Right atrium auricular region (tissue), 2 donors: ENCODE measurements at regions not wholly inside any gene's neighbourhood (a gene's known extent, or its start where the extent isn't known, plus 50 kb on each side); places are given as distances from the start of the nearest gene placed in this dataset.

Experiments used
- DNase-seq: peaks from one replicate; pipeline ENCODE4 v3.0.0-alpha.2; 2019; ENCODE audit warnings: low spot score
- H3K27ac ChIP-seq, 2 donors: fragments of 200-600 bp; sonication (generic); 1 replicate in 1 of 2; 2 replicates in 1 of 2; pipeline ENCODE4 v1.5.1; 2016 to 2019
- H3K27me3 ChIP-seq, 2 donors: fragments of 200-600 bp; sonication (generic); one replicate each; pipeline versions ENCODE4 v1.5.1 to v1.6.0; 2017 to 2019
- H3K36me3 ChIP-seq: fragments of 200-600 bp; sonication (generic); one replicate; pipeline ENCODE4 v1.5.1; 2016
- H3K4me1 ChIP-seq, 2 donors: fragments of 200-600 bp; sonication (generic); one replicate each; pipeline versions ENCODE4 v1.5.1 to v1.6.0; 2017 to 2019
- H3K4me3 ChIP-seq, 2 donors: fragments of 200-600 bp; sonication (generic); 1 replicate in 1 of 2; 2 replicates in 1 of 2; pipeline ENCODE4 v1.5.1; 2017 to 2019; ENCODE audit warnings: mild to moderate bottlenecking in 1 of 2, moderate library complexity in 1 of 2
- H3K9me3 ChIP-seq, 2 donors: fragments of 200-600 bp; sonication (generic); one replicate each; pipeline ENCODE4 v1.5.1; 2019
- TF ChIP-seq, protein P1 (sequence below), 2 donors: fragments of 200-600 bp; sonication (generic); IDR thresholded peaks; one replicate each; pipeline ENCODE4 v1.5.1; 2019; ENCODE audit warnings: antibody characterized with exemption in 2 of 2

DNA sequence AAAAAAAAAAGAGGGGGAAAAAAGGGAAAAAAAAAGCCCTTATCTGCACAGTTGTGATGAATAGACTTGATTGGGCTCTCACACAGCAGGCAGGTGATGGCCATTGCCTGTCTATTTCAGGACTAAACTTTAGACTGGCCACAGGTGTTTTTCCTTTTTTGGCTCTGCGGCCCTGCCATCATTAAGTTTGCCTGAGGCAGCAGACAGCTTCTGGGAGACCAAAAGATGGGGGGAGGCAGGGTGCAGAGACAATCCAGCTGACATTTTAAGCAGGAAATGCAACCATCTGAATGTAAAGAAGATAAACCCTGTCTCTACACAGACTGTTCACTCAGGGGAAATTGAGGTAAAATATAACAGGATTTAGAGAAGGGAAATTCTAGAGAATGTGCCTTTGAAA is 295.0 kb upstream of the KCNH8 start:
- TF ChIP-seq, protein P1, sequence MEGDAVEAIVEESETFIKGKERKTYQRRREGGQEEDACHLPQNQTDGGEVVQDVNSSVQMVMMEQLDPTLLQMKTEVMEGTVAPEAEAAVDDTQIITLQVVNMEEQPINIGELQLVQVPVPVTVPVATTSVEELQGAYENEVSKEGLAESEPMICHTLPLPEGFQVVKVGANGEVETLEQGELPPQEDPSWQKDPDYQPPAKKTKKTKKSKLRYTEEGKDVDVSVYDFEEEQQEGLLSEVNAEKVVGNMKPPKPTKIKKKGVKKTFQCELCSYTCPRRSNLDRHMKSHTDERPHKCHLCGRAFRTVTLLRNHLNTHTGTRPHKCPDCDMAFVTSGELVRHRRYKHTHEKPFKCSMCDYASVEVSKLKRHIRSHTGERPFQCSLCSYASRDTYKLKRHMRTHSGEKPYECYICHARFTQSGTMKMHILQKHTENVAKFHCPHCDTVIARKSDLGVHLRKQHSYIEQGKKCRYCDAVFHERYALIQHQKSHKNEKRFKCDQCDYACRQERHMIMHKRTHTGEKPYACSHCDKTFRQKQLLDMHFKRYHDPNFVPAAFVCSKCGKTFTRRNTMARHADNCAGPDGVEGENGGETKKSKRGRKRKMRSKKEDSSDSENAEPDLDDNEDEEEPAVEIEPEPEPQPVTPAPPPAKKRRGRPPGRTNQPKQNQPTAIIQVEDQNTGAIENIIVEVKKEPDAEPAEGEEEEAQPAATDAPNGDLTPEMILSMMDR (IDR thresholded peaks at IDR 0.05) = no peak
- no peak for DNase-seq
- Histone ChIP-seq H3K4me3 (no peak overlapping the region), H3K36me3 (no peaks in the 10 kb centered on the region), H3K9me3 (no peaks in the 10 kb centered on the region), H3K27ac (no peak overlapping the region), H3K4me1 (no peaks in the 10 kb centered on the region), H3K27me3 (no peaks in the 10 kb centered on the region)

DNA sequence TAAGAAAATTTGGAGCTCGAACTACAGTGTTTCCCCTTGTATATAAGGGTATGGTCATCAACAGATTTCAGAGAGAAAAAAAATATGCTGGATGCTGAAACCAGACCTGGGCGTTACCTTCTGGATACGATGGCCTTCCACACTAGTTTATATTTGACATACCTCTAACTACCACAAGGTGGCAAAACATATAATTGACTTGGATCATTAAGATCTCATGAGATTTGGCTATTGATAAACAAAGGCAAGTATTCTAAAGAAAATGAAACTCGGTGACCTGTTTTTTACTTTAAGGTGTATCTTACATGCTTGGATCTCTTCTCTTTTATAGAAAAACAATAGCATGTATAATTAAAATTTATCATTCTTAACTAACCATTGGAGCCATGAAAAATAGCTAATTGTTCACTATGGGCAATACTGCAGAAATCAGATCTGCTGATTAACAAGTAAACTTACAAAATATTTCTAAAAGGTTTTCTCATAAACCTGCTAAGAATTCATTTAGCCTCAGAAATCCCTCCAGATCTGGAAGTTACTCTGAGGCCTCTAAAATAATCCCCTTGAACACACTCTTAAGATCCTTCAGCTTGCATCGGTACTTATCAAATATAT is 300.6 kb upstream of the KCNH8 start:
- no peaks in the 10 kb centered on the region for H3K27me3 ChIP-seq
- DNase-seq = no peak
- TF ChIP-seq, protein P1 (IDR thresholded peaks at IDR 0.05) = peak in 1 of 2 donors; percentile 50
- H3K27ac ChIP-seq = no peak overlapping the region
- no peak overlapping the region for H3K4me3 ChIP-seq
- H3K36me3 ChIP-seq = no peaks in the 10 kb centered on the region
- H3K4me1 ChIP-seq = no peaks in the 10 kb centered on the region
- H3K9me3 ChIP-seq = no peaks in the 10 kb centered on the region

DNA sequence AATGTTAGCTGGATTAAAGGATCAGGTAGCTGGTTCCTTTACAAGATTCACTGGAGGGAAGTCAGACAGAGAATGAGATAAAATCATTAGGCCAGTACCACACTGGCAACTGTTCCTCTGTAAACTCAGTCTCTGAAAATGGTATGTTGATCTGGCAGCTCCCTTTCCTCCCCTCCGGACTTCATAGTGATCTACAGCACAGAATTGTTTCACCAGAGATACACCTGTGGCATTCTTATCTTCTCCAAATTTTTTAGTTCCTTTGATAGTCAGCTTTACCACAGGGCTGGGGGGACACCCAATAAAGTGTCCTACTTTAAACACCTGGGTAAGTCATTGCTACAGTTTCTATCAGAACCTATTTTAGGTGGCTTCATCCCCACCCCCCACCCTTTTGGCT is 304.3 kb upstream of the KCNH8 start:
- no peak for DNase-seq
- Histone ChIP-seq H3K9me3 (no peaks in the 10 kb centered on the region), H3K36me3 (no peaks in the 10 kb centered on the region), H3K27me3 (no peaks in the 10 kb centered on the region), H3K27ac (no peak overlapping the region), H3K4me1 (no peaks in the 10 kb centered on the region), H3K4me3 (no peak overlapping the region)
- TF ChIP-seq, protein P1 (IDR thresholded peaks at IDR 0.05) = no peak

DNA sequence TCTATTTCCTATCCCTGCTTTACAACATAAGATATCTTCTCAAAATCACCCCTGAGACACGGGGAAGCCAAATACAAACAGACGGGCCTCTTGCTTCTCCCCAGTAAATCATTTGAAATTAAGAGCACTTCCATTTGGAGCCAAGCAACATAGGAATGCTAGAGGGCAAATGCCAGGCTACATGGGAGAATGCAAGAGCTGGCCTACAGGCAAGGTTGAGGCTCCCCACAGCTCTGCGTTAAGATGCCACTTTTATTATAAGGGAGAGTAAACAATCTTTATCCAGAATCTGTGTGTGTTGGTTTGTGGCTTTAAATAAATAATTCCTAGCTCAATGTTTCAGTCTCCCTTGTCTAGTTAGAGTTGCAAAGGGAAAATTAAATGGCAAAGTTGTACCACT is 305.1 kb upstream of the KCNH8 start:
- Histone ChIP-seq H3K4me3 (no peak overlapping the region), H3K27me3 (no peaks in the 10 kb centered on the region), H3K27ac (no peak overlapping the region), H3K36me3 (no peaks in the 10 kb centered on the region), H3K9me3 (no peaks in the 10 kb centered on the region), H3K4me1 (no peaks in the 10 kb centered on the region)
- TF ChIP-seq, protein P1 (IDR thresholded peaks at IDR 0.05) = no peak
- no peak for DNase-seq

DNA sequence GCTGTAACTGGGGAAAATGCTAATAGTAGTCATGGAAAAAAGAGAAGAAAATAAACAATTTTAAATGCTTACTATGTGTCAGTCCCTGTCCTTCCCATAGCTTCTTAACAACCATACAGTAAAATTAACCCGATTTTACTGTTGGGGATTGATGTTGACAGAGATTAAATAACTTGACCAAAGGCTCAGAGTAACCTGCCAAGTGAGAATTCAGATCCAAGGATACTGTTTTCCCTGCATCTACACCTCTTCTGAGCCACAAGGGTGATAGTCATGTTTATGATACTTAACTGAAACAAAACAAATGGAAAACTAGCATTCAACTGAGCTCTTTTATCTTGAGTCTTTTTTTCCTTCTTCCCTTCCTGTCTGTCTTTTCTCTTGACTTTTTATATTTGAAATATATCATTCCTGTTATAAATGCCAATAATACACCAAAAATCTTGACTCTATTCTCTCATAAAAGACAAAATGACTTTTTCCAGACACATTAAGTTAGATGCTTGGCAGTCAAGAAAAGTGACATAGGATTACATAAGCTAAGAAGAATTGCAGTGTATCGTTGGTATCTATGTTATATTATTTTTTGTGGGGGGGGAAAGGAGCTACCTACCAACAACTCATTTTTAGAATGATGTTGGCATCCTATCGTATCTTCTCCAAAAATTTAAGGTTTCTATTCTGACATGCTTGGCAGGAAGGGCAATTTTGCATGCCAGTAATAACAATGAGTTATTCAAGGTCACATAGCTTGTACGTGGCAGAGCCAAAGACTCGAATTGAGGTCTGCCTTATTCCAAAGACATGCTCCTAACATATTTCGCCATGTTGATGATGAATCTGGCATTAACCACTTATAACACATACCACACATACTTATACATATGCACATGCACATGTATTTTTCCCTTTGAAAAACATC is 306.6 kb upstream of the KCNH8 start:
- H3K4me1 ChIP-seq = no peaks in the 10 kb centered on the region
- H3K27ac ChIP-seq = no peak overlapping the region
- H3K27me3 ChIP-seq = no peaks in the 10 kb centered on the region
- no peak for DNase-seq
- no peaks in the 10 kb centered on the region for H3K36me3 ChIP-seq
- H3K9me3 ChIP-seq = no peaks in the 10 kb centered on the region
- no peak overlapping the region for H3K4me3 ChIP-seq
- TF ChIP-seq, protein P1 (IDR thresholded peaks at IDR 0.05) = no peak
